Gastrocnemius medialis (tissue), 4 donors: ENCODE measurements at regions not wholly inside any gene's neighbourhood (a gene's known extent, or its start where the extent isn't known, plus 50 kb on each side); places are given as distances from the start of the nearest gene placed in this dataset.

Source experiments
- CTCF ChIP-seq, 5 experiments: fragments of 450-650 bp in 3 of 5; fragments of 200-600 bp in 2 of 5; sonication (generic) in 2 of 5; IDR thresholded peaks in 4 of 5; conservative IDR thresholded peaks in 1 of 5; 1 replicate in 4 of 5; 2 replicates in 1 of 5; pipeline ENCODE4 v1.5.1; 2016 to 2019; ENCODE audit warnings: antibody characterized with exemption in 5 of 5, mild to moderate bottlenecking in 3 of 5, moderate library complexity in 3 of 5
- POLR2A ChIP-seq, 2 donors: fragments of 450-650 bp; IDR thresholded peaks; one replicate each; pipeline ENCODE4 v1.6.1; 2017; ENCODE audit warnings: antibody characterized with exemption in 2 of 2, mild to moderate bottlenecking in 2 of 2, moderate library complexity in 2 of 2

DNA sequence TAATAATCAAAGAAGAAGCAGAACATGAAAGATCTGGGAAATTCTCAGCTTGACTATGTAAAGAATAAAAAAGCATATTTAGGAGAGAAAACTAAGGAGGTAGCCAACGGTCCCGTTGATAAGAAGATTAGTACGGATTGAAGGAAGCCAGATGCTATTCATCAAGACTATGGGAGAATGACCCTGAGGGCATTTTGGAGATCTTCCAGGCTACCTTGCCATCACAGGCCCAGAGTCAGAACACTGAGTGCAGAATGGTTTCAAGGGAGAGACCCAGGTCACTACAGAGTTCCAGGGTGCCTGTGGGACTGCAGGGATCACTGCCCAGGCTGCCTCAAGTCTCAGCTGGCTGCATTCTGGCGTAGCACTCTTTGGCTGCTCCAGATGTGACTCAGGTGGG is 752.9 kb upstream of the ARPP21 start:
- TF ChIP-seq CTCF (IDR thresholded peaks at IDR 0.05 in 4 of 5, conservative IDR thresholded peaks at IDR 0.05 in 1 of 5) (no peak), POLR2A (IDR thresholded peaks at IDR 0.05) (no peak)
